GM21576 (cell line): ENCODE measurements at regions not wholly inside any gene's neighbourhood (a gene's known extent, or its start where the extent isn't known, plus 50 kb on each side); places are given as distances from the start of the nearest gene placed in this dataset.
"Not testable (repeated sequence)": the region's sequence is repeated elsewhere in the genome, so short reads cannot be mapped to it uniquely, and the experiment has no call there.

Experiments
- ATAC-seq: cut with Tn5 transposase; IDR thresholded peaks from one replicate; pipeline ENCODE4 v1.9.1; 2021; ENCODE audit warnings: mild to moderate bottlenecking, moderate library complexity; ENCODE audit not compliant: unreplicated experiment

DNA sequence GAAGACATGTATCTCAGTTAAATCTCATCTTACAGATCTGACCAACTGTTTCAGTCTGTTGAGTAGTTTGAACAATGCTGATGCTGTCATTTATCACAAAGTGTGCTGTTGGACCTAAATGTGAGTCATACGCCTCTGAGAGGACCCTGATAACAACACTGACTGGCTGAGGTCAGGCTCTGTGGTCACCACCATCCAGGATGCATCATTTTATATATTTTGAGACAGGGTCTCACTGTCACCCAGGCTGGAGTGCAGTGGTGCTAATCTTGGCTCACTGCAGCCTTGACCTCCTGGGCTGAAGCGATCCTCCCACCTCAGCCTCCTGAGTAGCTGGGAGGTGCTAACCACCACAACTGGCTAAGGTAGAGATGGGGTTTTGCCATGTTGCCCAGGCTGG is 181.0 kb upstream of the RGS6 start:
- no peak for ATAC-seq

GRCh38 chr14:71752111-71752738 is 180.0 kb upstream of the RGS6 start:
- no peak for ATAC-seq

DNA sequence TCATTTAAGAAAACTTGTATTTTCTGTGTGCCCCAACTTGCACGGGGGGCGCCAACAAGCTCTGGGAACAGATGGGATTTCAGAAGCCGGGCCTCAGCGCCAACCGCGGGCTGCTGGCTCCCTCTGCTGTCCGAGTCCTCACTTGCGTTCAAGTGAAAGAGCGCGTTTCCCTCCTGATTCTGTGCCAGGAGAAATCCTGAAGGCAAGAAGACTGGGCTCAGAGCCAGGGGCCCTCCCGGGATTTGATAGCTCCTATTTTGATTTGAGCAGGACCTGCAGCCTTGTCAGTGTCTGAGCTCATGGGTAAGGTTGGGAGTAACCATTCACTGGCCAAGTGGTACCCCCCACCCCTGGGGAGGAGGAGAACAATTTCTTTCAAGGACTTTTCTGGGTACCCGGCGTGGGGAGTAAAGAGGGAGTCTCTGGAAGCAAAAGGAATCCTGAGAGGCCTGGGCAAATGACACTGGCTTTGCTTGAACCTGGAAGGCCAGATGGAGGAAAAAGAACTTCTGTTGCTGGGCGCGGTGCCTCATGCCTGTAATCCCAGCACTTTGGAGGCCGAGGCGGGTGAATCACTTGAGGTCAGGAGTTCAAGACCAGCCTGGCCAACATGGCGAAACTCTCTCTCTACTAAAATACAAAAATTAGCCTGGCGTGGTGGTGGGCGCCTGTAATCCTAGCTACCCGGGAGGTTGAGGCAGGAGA is 179.0 kb upstream of the RGS6 start:
- no peak for ATAC-seq

- no peak for ATAC-seq
Measured at GRCh38 chr14:71753976-71754375, 178.3 kb upstream of the RGS6 start.

DNA sequence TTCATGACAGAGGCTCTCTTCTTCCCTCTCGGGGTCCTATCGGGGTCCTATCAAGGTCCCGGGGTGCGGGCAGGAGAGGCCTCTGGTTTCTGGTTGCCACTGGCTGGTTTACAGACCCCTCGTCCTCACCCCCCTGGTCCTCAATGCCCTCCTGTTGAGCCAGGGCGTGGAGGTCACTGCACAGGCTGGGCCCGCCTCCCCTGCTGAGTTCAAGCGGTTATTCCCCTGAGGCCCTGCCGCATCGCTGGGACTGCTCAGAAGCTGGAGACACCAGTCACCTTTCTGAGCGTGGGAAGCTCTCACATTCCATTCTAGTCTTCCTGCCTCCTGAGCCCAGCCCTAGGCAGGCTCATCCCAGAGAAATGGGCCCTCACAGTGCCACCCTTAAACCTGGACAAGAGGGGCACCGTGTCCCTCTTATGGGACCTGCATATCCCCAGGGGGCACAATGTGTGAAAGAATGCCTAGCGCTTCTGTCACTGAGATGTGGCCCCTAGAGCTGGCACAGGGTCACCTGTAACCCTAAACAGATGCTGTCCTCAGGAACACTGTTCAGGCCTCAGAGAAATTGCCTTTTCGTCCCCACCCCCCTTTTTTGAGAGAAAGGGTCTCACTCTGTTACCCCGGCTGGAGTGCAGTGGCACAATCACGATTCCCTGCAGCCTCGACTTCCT is 177.7 kb upstream of the RGS6 start:
- no peak for ATAC-seq

DNA sequence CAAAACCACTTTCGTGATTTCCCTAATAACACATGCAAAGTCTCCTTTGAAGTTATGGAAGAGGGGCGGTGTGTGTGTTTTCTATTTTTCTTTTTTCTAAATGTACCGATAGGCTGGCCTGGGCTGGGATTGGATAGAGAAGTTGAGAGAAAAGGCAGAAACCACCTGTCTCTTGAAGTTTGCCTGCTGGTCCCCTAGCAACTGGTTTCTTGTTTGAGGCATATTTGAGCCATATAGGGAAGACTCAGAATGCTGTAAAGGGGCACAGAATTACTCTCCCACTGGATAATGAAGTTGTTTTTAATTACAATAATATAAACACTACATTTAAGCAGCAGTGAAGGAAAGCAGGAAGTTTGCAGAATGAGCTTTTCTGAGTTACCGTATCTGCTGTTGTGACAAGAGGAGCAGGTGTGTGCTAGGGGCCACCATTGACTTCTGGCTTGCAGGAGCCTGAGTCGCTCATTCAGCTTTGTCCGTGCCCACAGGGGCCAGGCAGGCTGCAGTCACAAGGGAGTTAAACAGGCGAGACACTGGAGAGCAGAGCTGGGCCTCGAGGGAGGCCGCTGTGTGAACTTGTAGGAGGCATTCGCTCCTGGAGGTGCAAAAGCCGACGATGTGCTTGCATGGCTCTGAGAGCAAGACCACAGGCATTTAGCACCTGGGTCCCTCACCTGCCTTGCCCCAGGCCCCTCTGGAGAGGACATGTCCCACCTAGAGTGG is 173.8 kb upstream of the RGS6 start:
- no peak for ATAC-seq

DNA sequence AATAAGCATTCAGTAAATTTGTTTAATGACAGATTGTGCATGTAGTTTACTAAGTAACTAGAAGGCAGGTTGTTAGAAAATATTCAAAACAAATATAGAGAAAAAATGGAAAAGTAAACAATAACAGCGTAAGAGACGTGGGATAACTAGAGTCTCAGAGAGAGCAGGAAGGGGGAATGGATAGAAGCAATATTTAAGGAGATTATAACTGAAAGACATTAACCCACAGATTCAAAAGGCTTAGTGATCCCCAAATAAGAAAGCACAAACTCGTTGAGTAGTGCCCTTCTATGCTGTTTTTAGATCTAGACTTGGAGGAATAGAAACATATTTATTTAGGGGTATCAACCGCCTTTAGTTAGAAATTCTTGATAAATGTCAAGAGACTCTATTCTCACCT is 169.7 kb upstream of the RGS6 start:
- ATAC-seq, result no peak

- ATAC-seq, result no peak
Measured at GRCh38 chr14:71764701-71765382, 167.4 kb upstream of the RGS6 start.

DNA sequence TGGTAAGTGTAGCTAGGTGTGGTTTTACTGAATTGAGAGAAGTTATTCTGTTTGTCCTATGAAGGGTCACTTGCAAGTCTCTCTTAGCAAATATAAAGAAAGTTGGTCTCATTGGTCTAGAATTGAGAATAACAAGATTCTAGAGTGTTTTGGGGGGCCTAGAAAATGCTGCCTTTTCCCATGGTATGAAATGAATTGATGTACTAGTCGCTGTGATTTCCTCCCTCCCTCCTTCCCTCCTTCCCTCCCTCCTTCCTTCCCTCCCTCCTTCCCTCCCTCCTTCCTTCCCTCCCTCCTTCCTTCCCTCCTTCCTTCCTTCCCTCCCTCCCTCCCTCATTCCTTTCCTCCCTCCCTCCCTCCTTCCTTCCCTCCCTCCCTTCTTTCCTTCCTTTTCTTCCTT is 166.7 kb upstream of the RGS6 start:
- ATAC-seq, result no peak

DNA sequence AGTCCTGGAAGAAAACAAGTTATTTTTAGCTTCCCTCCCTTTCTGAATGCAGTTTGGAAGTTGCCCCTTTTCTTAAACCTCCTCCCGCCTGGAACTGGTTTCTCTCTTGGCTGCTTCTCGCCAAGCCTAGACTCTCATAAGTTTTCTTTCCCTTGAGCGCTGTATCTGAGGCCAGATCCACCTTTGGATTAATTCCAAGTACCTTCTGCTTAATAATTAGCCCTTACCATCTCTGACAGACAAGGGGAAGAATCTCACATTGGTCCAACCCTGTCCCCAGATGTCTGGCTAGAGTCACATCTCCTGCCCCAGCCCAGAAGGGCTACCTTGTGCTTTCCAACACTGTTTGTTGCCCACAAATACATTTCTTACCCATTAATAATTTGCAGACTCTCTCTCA is 161.8 kb upstream of the RGS6 start:
- no peak for ATAC-seq

- ATAC-seq, result not testable (repeated sequence)
Measured at GRCh38 chr14:71771421-71771820, 160.8 kb upstream of the RGS6 start.

GRCh38 chr14:71771996-71772395 is 160.2 kb upstream of the RGS6 start:
- ATAC-seq, result not testable (repeated sequence)

- no peak for ATAC-seq
Measured at GRCh38 chr14:71773898-71774481, 158.2 kb upstream of the RGS6 start.

GRCh38 chr14:71776471-71777360 is 155.5 kb upstream of the RGS6 start:
- ATAC-seq, result no peak

DNA sequence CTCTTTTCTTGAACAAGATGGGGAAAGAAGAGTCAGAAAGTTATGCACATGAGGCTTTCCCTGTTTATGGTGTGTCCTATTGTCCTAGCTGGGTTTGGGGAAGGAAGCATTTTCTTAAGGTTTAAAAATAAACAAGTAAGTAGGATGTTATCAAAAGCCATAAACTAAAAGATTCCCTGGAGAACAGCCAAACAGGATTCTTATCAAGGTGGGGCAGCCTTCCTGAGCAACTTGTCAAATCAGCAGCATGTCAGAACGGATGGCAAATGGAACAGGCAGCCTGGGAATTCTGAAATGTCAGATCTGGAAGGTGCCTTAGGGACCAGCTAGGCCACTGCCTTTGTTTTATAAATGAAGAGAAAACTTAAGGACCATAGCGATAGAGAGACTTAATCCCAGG is 152.2 kb upstream of the RGS6 start:
- ATAC-seq, result no peak

DNA sequence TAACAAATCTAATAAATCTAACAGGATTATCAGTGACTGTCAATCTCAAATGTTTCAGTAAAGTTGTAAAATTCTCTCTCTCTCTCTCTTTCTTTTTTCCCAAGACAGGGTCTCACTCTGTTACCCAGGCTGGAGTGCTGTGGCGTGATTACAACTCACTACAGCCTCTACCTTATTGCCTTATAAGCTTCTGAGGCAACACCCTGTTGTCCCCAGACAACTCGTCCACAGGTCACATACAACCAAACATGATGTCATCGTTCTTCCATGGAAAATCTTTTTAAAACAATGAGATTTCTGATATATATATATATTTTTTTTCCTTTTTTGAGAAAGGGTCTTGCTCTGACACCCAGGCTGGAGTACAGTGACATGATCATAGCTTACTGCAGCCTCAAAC is 151.4 kb upstream of the RGS6 start:
- no peak for ATAC-seq

GRCh38 chr14:71783088-71783487 is 149.1 kb upstream of the RGS6 start:
- ATAC-seq, result no peak

- no peak for ATAC-seq
Measured at GRCh38 chr14:71783786-71784185, 148.4 kb upstream of the RGS6 start.

- no peak for ATAC-seq
Measured at GRCh38 chr14:71789005-71789404, 143.2 kb upstream of the RGS6 start.

DNA sequence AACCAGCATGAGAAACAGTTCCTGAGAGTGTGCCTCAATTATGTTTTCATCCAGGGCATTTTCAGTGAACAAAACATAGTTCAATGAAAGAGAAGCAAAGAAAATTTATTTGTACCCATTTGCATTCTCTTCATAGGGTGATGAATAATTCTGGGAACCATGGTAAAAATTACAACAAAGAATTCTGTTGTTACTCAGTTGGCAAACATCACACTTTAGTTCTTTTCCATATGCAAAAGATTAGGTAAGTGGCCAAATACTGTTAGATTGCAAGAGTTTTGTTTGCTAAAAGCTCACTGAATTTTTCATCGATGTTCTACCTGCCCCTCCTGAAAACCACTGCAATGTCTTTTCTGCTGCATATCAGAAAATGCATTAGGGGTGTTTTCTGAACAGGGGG is 132.4 kb upstream of the RGS6 start:
- no peak for ATAC-seq
